Skeletal muscle tissue (tissue), 3 donors: ENCODE measurements at regions not wholly inside any gene's neighbourhood (a gene's known extent, or its start where the extent isn't known, plus 50 kb on each side); places are given as distances from the start of the nearest gene placed in this dataset.
"Not testable (repeated sequence)": the region's sequence is repeated elsewhere in the genome, so short reads cannot be mapped to it uniquely, and the experiment has no call there.

ENCODE experiments used
- H3K27ac ChIP-seq: one replicate; pipeline ENCODE4 v1.7.0; 2013; ENCODE audit warnings: mild to moderate bottlenecking, low read depth, low read length, inconsistent platforms
- H3K27me3 ChIP-seq, 3 donors: one replicate each; pipeline ENCODE4 v1.7.0; 2013; ENCODE audit warnings: low read length in 3 of 3; ENCODE audit not compliant: control insufficient read depth in 3 of 3, insufficient read depth in 3 of 3
- H3K36me3 ChIP-seq, 3 donors: one replicate each; pipeline ENCODE4 v1.7.0; 2013; ENCODE audit warnings: low read length in 3 of 3; ENCODE audit not compliant: control insufficient read depth in 3 of 3, insufficient read depth in 3 of 3
- H3K4me1 ChIP-seq, 3 donors: one replicate each; pipeline ENCODE4 v1.7.0; 2013; ENCODE audit warnings: low read length in 3 of 3, mild to moderate bottlenecking in 3 of 3; ENCODE audit not compliant: control insufficient read depth in 3 of 3, insufficient read depth in 3 of 3
- H3K4me3 ChIP-seq, 3 donors: one replicate each; pipeline ENCODE4 v1.7.0; 2013; ENCODE audit warnings: low read length in 3 of 3
- H3K9ac ChIP-seq, 3 donors: one replicate each; pipeline ENCODE4 v1.7.0; 2013; ENCODE audit warnings: low read length in 3 of 3, mild to moderate bottlenecking in 3 of 3, moderate library complexity in 2 of 3, low read depth in 1 of 3
- H3K9me3 ChIP-seq, 3 donors: one replicate each; pipeline ENCODE4 v1.7.0; 2013; ENCODE audit warnings: low read length in 3 of 3; ENCODE audit not compliant: control insufficient read depth in 3 of 3
- donor health status: Osteomylitis.

GRCh38 chr12:74665690-74666089 is 128.1 kb downstream of the ATXN7L3B start:
- Histone ChIP-seq H3K27ac (no peak overlapping the region), H3K36me3 (no peaks in the 10 kb centered on the region), H3K27me3 (no peaks in the 10 kb centered on the region), H3K9me3 (no peaks in the 10 kb centered on the region), H3K9ac (no peak overlapping the region), H3K4me1 (no peaks in the 10 kb centered on the region), H3K4me3 (no peak overlapping the region)

GRCh38 chr12:74671421-74671820 is 133.8 kb downstream of the ATXN7L3B start:
- Histone ChIP-seq H3K36me3 (no peaks in the 10 kb centered on the region), H3K27ac (no peak overlapping the region), H3K9me3 (no peaks in the 10 kb centered on the region), H3K4me3 (no peak overlapping the region), H3K27me3 (no peaks in the 10 kb centered on the region), H3K9ac (no peak overlapping the region), H3K4me1 (no peaks in the 10 kb centered on the region)

GRCh38 chr12:74676955-74677354 is 139.3 kb downstream of the ATXN7L3B start:
- not testable (repeated sequence) for H3K4me1 ChIP-seq, H3K9ac ChIP-seq, H3K27ac ChIP-seq, H3K4me3 ChIP-seq, H3K27me3 ChIP-seq, H3K9me3 ChIP-seq, H3K36me3 ChIP-seq

GRCh38 chr12:74685385-74685784 is 147.8 kb downstream of the ATXN7L3B start:
- H3K9me3 ChIP-seq = no peaks in the 10 kb centered on the region

GRCh38 chr12:74689071-74689655 is 151.5 kb downstream of the ATXN7L3B start:
- no peaks in the 10 kb centered on the region for H3K27me3 ChIP-seq
- H3K9me3 ChIP-seq = no peaks in the 10 kb centered on the region
- no peak overlapping the region for H3K27ac ChIP-seq
- no peak overlapping the region for H3K9ac ChIP-seq
- no peaks in the 10 kb centered on the region for H3K4me1 ChIP-seq
- no peak overlapping the region for H3K4me3 ChIP-seq
- H3K36me3 ChIP-seq = no peaks in the 10 kb centered on the region

More at GRCh38 chr12:74685385-74685784, 147.8 kb downstream of the ATXN7L3B start:
- Histone ChIP-seq H3K4me1 (no peaks in the 10 kb centered on the region), H3K9ac (no peak overlapping the region), H3K4me3 (no peak overlapping the region), H3K27me3 (no peaks in the 10 kb centered on the region), H3K36me3 (no peaks in the 10 kb centered on the region), H3K27ac (no peak overlapping the region)

- Histone ChIP-seq H3K4me1 (no peaks in the 10 kb centered on the region), H3K9me3 (no peaks in the 10 kb centered on the region), H3K27ac (no peak overlapping the region), H3K36me3 (no peaks in the 10 kb centered on the region), H3K4me3 (no peak overlapping the region), H3K27me3 (no peaks in the 10 kb centered on the region), H3K9ac (no peak overlapping the region)
Observed at GRCh38 chr12:74689929-74690328, 152.3 kb downstream of the ATXN7L3B start.

GRCh38 chr12:74719447-74719846 is 181.8 kb downstream of the ATXN7L3B start:
- Histone ChIP-seq H3K4me1 (no peaks in the 10 kb centered on the region), H3K9ac (no peak overlapping the region), H3K9me3 (no peaks in the 10 kb centered on the region), H3K27ac (no peak overlapping the region), H3K4me3 (no peak overlapping the region), H3K36me3 (no peaks in the 10 kb centered on the region), H3K27me3 (no peaks in the 10 kb centered on the region)

GRCh38 chr12:74722709-74723108 is 185.1 kb downstream of the ATXN7L3B start:
- H3K9ac ChIP-seq = no peak overlapping the region

GRCh38 chr12:74725154-74725553 is 187.5 kb downstream of the ATXN7L3B start:
- H3K27ac ChIP-seq = no peak overlapping the region
- no peak overlapping the region for H3K4me3 ChIP-seq
- no peak overlapping the region for H3K9ac ChIP-seq
- H3K9me3 ChIP-seq = no peaks in the 10 kb centered on the region
- no peaks in the 10 kb centered on the region for H3K36me3 ChIP-seq
- no peaks in the 10 kb centered on the region for H3K4me1 ChIP-seq
- H3K27me3 ChIP-seq = no peaks in the 10 kb centered on the region

More at GRCh38 chr12:74722709-74723108, 185.1 kb downstream of the ATXN7L3B start:
- no peak overlapping the region for H3K4me3 ChIP-seq
- no peaks in the 10 kb centered on the region for H3K9me3 ChIP-seq
- H3K36me3 ChIP-seq = no peaks in the 10 kb centered on the region
- H3K27ac ChIP-seq = no peak overlapping the region
- H3K27me3 ChIP-seq = no peaks in the 10 kb centered on the region
- no peaks in the 10 kb centered on the region for H3K4me1 ChIP-seq

GRCh38 chr12:74728006-74728405 is 190.4 kb downstream of the ATXN7L3B start:
- H3K9me3 ChIP-seq = no peaks in the 10 kb centered on the region
- H3K27ac ChIP-seq = no peak overlapping the region
- H3K9ac ChIP-seq = no peak overlapping the region
- no peaks in the 10 kb centered on the region for H3K27me3 ChIP-seq
- no peaks in the 10 kb centered on the region for H3K4me1 ChIP-seq
- no peaks in the 10 kb centered on the region for H3K36me3 ChIP-seq
- H3K4me3 ChIP-seq = no peak overlapping the region
